RWPE1 (cell line): ENCODE measurements at regions not wholly inside any gene's neighbourhood (a gene's known extent, or its start where the extent isn't known, plus 50 kb on each side); places are given as distances from the start of the nearest gene placed in this dataset.
A peak's percentile ranks its signal among the peaks of the same experiment; 100 is the strongest.

Experiments used
- CTCF ChIA-PET: fragments of 350-600 bp; sonication (Branson Sonifier 250); formaldehyde crosslinking; extraction: SDS; loops from one replicate; lab custom pipeline; 2021; lab: Yijun Ruan, JAX
- POLR2A ChIA-PET: fragments of 400-600 bp; formaldehyde crosslinking; extraction: SDS; loops from one replicate; lab custom pipeline; 2020; ENCODE audit warnings: antibody characterized with exemption; ENCODE audit not compliant: low non-redundant PET; lab: Yijun Ruan, JAX
- DNase-seq: peaks from one replicate; pipeline ENCODE4 v3.0.0; 2012; ENCODE audit warnings: low spot score
- H3K27ac ChIP-seq: fragments of 450-650 bp; 2 replicates; pipeline ENCODE4 v1.5.1; 2017
- CTCF ChIP-seq: fragments of 450-650 bp; conservative IDR thresholded peaks from 2 replicates; pipeline ENCODE4 v1.5.1; 2017; ENCODE audit warnings: low read depth, mild to moderate bottlenecking

- ChIA-PET POLR2A (no interaction called here), CTCF (no interaction called here)
- H3K27ac ChIP-seq, result no peak overlapping the region
- TF ChIP-seq CTCF, result peak; percentile 54
- DNase-seq, result peak; percentile 63
Observed at GRCh38 chr1:36553591-36554322, 71.0 kb upstream of the CSF3R start.

GRCh38 chr1:36542962-36543515 is 60.3 kb upstream of the CSF3R start:
- ChIA-PET CTCF (interaction anchor here (0.7 kb wide), 1 partner anchor 195 kb away, joined by 3 read pairs; no protein-coding TSS in a partner anchor), POLR2A (no interaction called here)
- no peak for TF ChIP-seq CTCF
- DNase-seq, result no peak
- H3K27ac ChIP-seq, result no peak overlapping the region

- DNase-seq, result no peak
- POLR2A ChIA-PET, result no interaction called here
- CTCF ChIA-PET, result no interaction called here
- H3K27ac ChIP-seq, result no peak overlapping the region
- TF ChIP-seq CTCF, result no peak
Observed at GRCh38 chr1:36542024-36542961, 59.6 kb upstream of the CSF3R start.

GRCh38 chr1:36540056-36540455 is 57.3 kb upstream of the CSF3R start:
- POLR2A ChIA-PET, result no interaction called here
- no peak for DNase-seq
- no peak for TF ChIP-seq CTCF
- H3K27ac ChIP-seq, result no peak overlapping the region
- CTCF ChIA-PET, result interaction anchor here (0.6 kb wide), 1 partner anchor 1153 kb away, joined by 4 read pairs; no protein-coding TSS in a partner anchor

- TF ChIP-seq CTCF, result no peak
- no peak for DNase-seq
- ChIA-PET CTCF (interaction anchor here (0.6 kb wide), 1 partner anchor 1153 kb away, joined by 4 read pairs; no protein-coding TSS in a partner anchor), POLR2A (no interaction called here)
- H3K27ac ChIP-seq, result no peak overlapping the region
Observed at GRCh38 chr1:36539526-36539925, 56.8 kb upstream of the CSF3R start.

- no peak overlapping the region for H3K27ac ChIP-seq
- CTCF ChIA-PET, result no interaction called here
Observed at GRCh38 chr1:36537991-36538390, 55.3 kb upstream of the CSF3R start.

More at GRCh38 chr1:36537991-36538390, 55.3 kb upstream of the CSF3R start:
- DNase-seq, result no peak
- POLR2A ChIA-PET, result no interaction called here
- no peak for TF ChIP-seq CTCF
